C4-2B (cell line): ENCODE measurements at regions not wholly inside any gene's neighbourhood (a gene's known extent, or its start where the extent isn't known, plus 50 kb on each side); places are given as distances from the start of the nearest gene placed in this dataset.

Source experiments
- ZFX ChIP-seq: fragments of 450-650 bp; IDR thresholded peaks from 2 replicates; pipeline ENCODE4 v1.6.1; 2017
- TF ChIP-seq, protein P1 (sequence below): fragments of 450-650 bp; conservative IDR thresholded peaks from 2 replicates; pipeline ENCODE4 v1.5.1; 2017; ENCODE audit warnings: mild to moderate bottlenecking

GRCh38 chr4:177171588-177171987 is 138.1 kb upstream of the NEIL3 start:
- TF ChIP-seq, protein P1, sequence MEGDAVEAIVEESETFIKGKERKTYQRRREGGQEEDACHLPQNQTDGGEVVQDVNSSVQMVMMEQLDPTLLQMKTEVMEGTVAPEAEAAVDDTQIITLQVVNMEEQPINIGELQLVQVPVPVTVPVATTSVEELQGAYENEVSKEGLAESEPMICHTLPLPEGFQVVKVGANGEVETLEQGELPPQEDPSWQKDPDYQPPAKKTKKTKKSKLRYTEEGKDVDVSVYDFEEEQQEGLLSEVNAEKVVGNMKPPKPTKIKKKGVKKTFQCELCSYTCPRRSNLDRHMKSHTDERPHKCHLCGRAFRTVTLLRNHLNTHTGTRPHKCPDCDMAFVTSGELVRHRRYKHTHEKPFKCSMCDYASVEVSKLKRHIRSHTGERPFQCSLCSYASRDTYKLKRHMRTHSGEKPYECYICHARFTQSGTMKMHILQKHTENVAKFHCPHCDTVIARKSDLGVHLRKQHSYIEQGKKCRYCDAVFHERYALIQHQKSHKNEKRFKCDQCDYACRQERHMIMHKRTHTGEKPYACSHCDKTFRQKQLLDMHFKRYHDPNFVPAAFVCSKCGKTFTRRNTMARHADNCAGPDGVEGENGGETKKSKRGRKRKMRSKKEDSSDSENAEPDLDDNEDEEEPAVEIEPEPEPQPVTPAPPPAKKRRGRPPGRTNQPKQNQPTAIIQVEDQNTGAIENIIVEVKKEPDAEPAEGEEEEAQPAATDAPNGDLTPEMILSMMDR: no peak
- no peak for TF ChIP-seq ZFX
